ENCODE measurements at regions not wholly inside any gene's neighbourhood (a gene's known extent, or its start where the extent isn't known, plus 50 kb on each side); places are given as distances from the start of the nearest gene placed in this dataset.

GRCh38 chr1:115215110-115215509 is 122.9 kb downstream of the NGF start:
- TF ChIP-seq EZH2phosphoT487 (IDR thresholded peaks at IDR 0.05; ENCODE audit: borderline replicate concordance, low read length) (no peak), CTCF (IDR thresholded peaks at IDR 0.05; ENCODE audit: low read depth, low read length, poor library complexity, severe bottlenecking) (no peak)

Measured in DOHH2 (cell line).